ENCODE measurements at regions not wholly inside any gene's neighbourhood (a gene's known extent, or its start where the extent isn't known, plus 50 kb on each side); places are given as distances from the start of the nearest gene placed in this dataset.

DNA sequence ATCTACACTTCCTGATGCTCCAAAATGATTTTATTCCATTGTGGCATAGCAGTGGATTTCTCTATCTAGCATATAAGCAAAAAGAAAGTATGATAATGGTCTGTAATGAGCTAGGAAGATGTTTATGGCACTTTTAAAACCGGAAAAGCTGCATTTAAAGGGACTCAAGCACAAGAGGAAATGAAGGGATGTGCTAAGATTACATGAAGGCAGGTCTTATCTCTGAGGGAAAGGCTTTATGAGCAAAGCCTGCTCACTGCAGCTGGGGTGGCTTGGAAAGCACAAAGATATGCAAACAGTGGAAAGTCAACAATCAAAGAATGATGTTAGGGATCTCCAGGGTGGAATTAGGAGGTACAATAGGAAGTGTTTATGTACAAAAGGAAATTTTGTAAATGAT, 138.2 kb downstream of the TENT5A start:
- Histone ChIP-seq H3K9me3 (ENCODE audit: control insufficient read depth in 4 of 4, insufficient read depth in 3 of 4, low read length in 3 of 4) (no peaks in the 10 kb centered on the region), H3K27ac (ENCODE audit: low read depth in 1 of 2, low read length in 1 of 2) (peak overlapping the region in 1 of 2 donors; percentile 16), H3K4me1 (ENCODE audit: control insufficient read depth in 5 of 5, insufficient read depth in 5 of 5, low read length in 5 of 5) (peaks cover 0 to 3% (median 0%) of the 10 kb centered on the region in 5 donors), H3K36me3 (ENCODE audit: control insufficient read depth in 4 of 4, insufficient read depth in 4 of 4, low read length in 4 of 4) (no peaks in the 10 kb centered on the region), H3K27me3 (ENCODE audit: control insufficient read depth in 3 of 3, insufficient read depth in 3 of 3, low read length in 2 of 3) (no peaks in the 10 kb centered on the region), H3K9ac (ENCODE audit: insufficient read depth in 1 of 2, low read length in 2 of 2) (no peak overlapping the region), H3K4me3 (no peak overlapping the region)
- 9 to 26% methylated on average over 1 of the region's 1 CpG for WGBS, 2 donors
- TF ChIP-seq, protein P1, sequence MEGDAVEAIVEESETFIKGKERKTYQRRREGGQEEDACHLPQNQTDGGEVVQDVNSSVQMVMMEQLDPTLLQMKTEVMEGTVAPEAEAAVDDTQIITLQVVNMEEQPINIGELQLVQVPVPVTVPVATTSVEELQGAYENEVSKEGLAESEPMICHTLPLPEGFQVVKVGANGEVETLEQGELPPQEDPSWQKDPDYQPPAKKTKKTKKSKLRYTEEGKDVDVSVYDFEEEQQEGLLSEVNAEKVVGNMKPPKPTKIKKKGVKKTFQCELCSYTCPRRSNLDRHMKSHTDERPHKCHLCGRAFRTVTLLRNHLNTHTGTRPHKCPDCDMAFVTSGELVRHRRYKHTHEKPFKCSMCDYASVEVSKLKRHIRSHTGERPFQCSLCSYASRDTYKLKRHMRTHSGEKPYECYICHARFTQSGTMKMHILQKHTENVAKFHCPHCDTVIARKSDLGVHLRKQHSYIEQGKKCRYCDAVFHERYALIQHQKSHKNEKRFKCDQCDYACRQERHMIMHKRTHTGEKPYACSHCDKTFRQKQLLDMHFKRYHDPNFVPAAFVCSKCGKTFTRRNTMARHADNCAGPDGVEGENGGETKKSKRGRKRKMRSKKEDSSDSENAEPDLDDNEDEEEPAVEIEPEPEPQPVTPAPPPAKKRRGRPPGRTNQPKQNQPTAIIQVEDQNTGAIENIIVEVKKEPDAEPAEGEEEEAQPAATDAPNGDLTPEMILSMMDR (IDR thresholded peaks at IDR 0.05; ENCODE audit: control extremely low read depth, extremely low read depth): no peak
- DNase-seq: peak in 2 of 3 donors; percentile 11 to 24
- ATAC-seq (ENCODE audit: insufficient read depth, low FRiP score): no peak

DNA sequence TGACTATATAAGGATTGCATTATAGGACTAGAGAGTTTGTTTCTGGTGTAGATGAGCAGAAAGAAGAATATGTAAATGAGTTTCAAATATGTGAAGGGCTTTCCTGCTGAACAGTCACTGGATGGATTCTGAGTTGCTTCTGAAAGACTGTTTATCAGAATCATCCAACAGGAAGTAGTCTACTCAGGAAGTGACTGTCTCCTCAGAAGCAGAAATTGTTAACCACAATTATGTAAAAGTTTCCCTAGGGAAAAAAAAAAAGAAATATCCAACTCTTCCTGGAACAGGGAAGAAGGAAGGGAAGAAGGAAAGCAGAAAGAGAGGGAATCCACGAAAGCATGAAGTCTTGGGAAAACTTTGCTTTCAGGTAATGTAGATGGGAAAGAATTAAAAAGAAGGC, 138.9 kb downstream of the TENT5A start:
- TF ChIP-seq, protein P1 (IDR thresholded peaks at IDR 0.05; ENCODE audit: control extremely low read depth, extremely low read depth): no peak
- Histone ChIP-seq H3K27me3 (ENCODE audit: control insufficient read depth in 3 of 3, insufficient read depth in 3 of 3, low read length in 2 of 3) (no peaks in the 10 kb centered on the region), H3K4me1 (ENCODE audit: control insufficient read depth in 5 of 5, insufficient read depth in 5 of 5, low read length in 5 of 5) (peaks cover 0 to 3% (median 0%) of the 10 kb centered on the region in 5 donors), H3K27ac (ENCODE audit: low read depth in 1 of 2, low read length in 1 of 2) (peak overlapping the region in 1 of 2 donors; percentile 16), H3K4me3 (no peak overlapping the region), H3K9ac (ENCODE audit: insufficient read depth in 1 of 2, low read length in 2 of 2) (no peak overlapping the region), H3K9me3 (ENCODE audit: control insufficient read depth in 4 of 4, insufficient read depth in 3 of 4, low read length in 3 of 4) (no peaks in the 10 kb centered on the region), H3K36me3 (ENCODE audit: control insufficient read depth in 4 of 4, insufficient read depth in 4 of 4, low read length in 4 of 4) (no peaks in the 10 kb centered on the region)
- ATAC-seq (ENCODE audit: insufficient read depth, low FRiP score) (no peak), DNase-seq (no peak)
- WGBS, 2 donors: 40 to 42% methylated on average over 1 of the region's 1 CpG

DNA sequence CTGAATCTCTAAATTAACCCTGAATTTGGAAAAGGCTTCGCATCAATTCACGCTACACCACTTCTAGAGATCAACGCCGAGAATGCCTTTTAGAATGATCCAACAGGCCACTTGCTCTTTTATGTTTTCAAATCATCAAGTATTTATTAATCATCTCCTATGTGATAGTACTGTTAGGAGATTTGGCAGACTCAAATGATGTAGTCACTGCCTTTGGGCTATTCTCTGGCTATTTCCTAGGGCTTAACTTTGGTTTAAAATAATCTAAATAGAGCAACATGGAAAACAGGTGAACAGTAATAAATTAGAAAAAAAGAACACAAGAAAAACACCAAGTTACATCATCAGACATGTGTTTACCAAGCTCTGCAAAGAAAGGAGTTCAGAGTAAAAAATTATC, 140.3 kb downstream of the TENT5A start:
- Histone ChIP-seq H3K9me3 (ENCODE audit: control insufficient read depth in 4 of 4, insufficient read depth in 3 of 4, low read length in 3 of 4) (no peaks in the 10 kb centered on the region), H3K4me3 (no peak overlapping the region), H3K27ac (ENCODE audit: low read depth in 1 of 2, low read length in 1 of 2) (no peak overlapping the region), H3K9ac (ENCODE audit: insufficient read depth in 1 of 2, low read length in 2 of 2) (no peak overlapping the region), H3K4me1 (ENCODE audit: control insufficient read depth in 5 of 5, insufficient read depth in 5 of 5, low read length in 5 of 5) (peaks cover 0 to 3% (median 0%) of the 10 kb centered on the region in 5 donors), H3K36me3 (ENCODE audit: control insufficient read depth in 4 of 4, insufficient read depth in 4 of 4, low read length in 4 of 4) (no peaks in the 10 kb centered on the region), H3K27me3 (ENCODE audit: control insufficient read depth in 3 of 3, insufficient read depth in 3 of 3, low read length in 2 of 3) (no peaks in the 10 kb centered on the region)
- 95 to 97% methylated on average over 4 of the region's 4 CpGs for WGBS, 2 donors
- DNase-seq: no peak
- no peak for ATAC-seq (ENCODE audit: insufficient read depth, low FRiP score)
- TF ChIP-seq, protein P1 (IDR thresholded peaks at IDR 0.05; ENCODE audit: control extremely low read depth, extremely low read depth): no peak

DNA sequence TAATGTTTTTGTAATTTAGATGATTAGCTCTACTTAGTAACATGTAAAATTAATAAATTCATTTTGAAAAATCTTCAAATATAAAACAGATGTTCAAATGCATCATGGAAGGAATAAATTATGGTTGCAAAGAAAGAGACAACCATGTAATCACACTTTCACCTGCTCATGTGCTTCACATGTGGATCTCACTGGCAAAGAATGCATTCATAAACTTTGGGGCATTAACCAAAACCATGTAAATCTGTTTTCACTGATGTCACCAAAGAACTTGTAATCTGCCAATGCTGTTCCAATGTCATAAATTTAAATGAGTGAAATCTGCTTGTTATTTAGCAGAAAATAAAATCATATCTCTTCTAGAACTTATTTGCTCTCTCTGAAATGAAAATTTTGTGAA, 142.7 kb downstream of the TENT5A start:
- Histone ChIP-seq H3K27ac (ENCODE audit: low read depth in 1 of 2, low read length in 1 of 2) (no peak overlapping the region), H3K9ac (ENCODE audit: insufficient read depth in 1 of 2, low read length in 2 of 2) (no peak overlapping the region), H3K4me3 (no peak overlapping the region), H3K9me3 (ENCODE audit: control insufficient read depth in 4 of 4, insufficient read depth in 3 of 4, low read length in 3 of 4) (no peaks in the 10 kb centered on the region), H3K27me3 (ENCODE audit: control insufficient read depth in 3 of 3, insufficient read depth in 3 of 3, low read length in 2 of 3) (no peaks in the 10 kb centered on the region), H3K36me3 (ENCODE audit: control insufficient read depth in 4 of 4, insufficient read depth in 4 of 4, low read length in 4 of 4) (no peaks in the 10 kb centered on the region), H3K4me1 (ENCODE audit: control insufficient read depth in 5 of 5, insufficient read depth in 5 of 5, low read length in 5 of 5) (peaks cover 0 to 3% (median 0%) of the 10 kb centered on the region in 5 donors)
- no peak for DNase-seq
- no peak for ATAC-seq (ENCODE audit: insufficient read depth, low FRiP score)
- TF ChIP-seq, protein P1 (IDR thresholded peaks at IDR 0.05; ENCODE audit: control extremely low read depth, extremely low read depth): no peak

Measured in lung (tissue), 11 donors.